ENCODE measurements at regions not wholly inside any gene's neighbourhood (a gene's known extent, or its start where the extent isn't known, plus 50 kb on each side); places are given as distances from the start of the nearest gene placed in this dataset.
A peak's percentile ranks its signal among the peaks of the same experiment; 100 is the strongest.

- no peaks in the 10 kb centered on the region for H3K9me3 ChIP-seq
- no peaks in the 10 kb centered on the region for H3K4me1 ChIP-seq
- no peaks in the 10 kb centered on the region for H3K36me3 ChIP-seq
- intact Hi-C loops (cut with DNase I; ENCODE audit: low total_unique reads) = no loop called here
- no peak overlapping the region for H3K27ac ChIP-seq
- TF ChIP-seq POLR2A (IDR thresholded peaks at IDR 0.05) (no peak), CTCF (IDR thresholded peaks at IDR 0.05) (no peak)
- DNase-seq = no peak
- H3K27me3 ChIP-seq = no peaks in the 10 kb centered on the region
- H3K4me3 ChIP-seq = no peak overlapping the region
Measured at GRCh38 chr7:46774515-46774914, 807.4 kb downstream of the TNS3 start.

- H3K27ac ChIP-seq = no peak overlapping the region
- DNase-seq = no peak
- no peaks in the 10 kb centered on the region for H3K9me3 ChIP-seq
- H3K4me3 ChIP-seq = no peak overlapping the region
- intact Hi-C loops (cut with DNase I; ENCODE audit: low total_unique reads) = no loop called here
- no peak for TF ChIP-seq POLR2A (IDR thresholded peaks at IDR 0.05)
- TF ChIP-seq CTCF (IDR thresholded peaks at IDR 0.05) = no peak
- no peaks in the 10 kb centered on the region for H3K27me3 ChIP-seq
- H3K36me3 ChIP-seq = no peaks in the 10 kb centered on the region
- H3K4me1 ChIP-seq = no peaks in the 10 kb centered on the region
Measured at GRCh38 chr7:46772776-46773175, 809.1 kb downstream of the TNS3 start.

- no peak for DNase-seq
- no peaks in the 10 kb centered on the region for H3K36me3 ChIP-seq
- intact Hi-C loops (cut with DNase I; ENCODE audit: low total_unique reads) = no loop called here
- TF ChIP-seq CTCF (IDR thresholded peaks at IDR 0.05) = no peak
- TF ChIP-seq POLR2A (IDR thresholded peaks at IDR 0.05) = no peak
- no peak overlapping the region for H3K4me3 ChIP-seq
- no peaks in the 10 kb centered on the region for H3K9me3 ChIP-seq
- no peak overlapping the region for H3K27ac ChIP-seq
- no peaks in the 10 kb centered on the region for H3K27me3 ChIP-seq
- H3K4me1 ChIP-seq = no peaks in the 10 kb centered on the region
Measured at GRCh38 chr7:46767071-46767470, 814.8 kb downstream of the TNS3 start.

- Histone ChIP-seq H3K36me3 (no peaks in the 10 kb centered on the region), H3K4me3 (no peak overlapping the region), H3K4me1 (no peaks in the 10 kb centered on the region), H3K27ac (no peak overlapping the region), H3K9me3 (no peaks in the 10 kb centered on the region), H3K27me3 (no peaks in the 10 kb centered on the region)
- intact Hi-C loops (cut with DNase I; ENCODE audit: low total_unique reads) = no loop called here
- DNase-seq = peak in 1 of 2 donors; percentile 65
- TF ChIP-seq POLR2A (IDR thresholded peaks at IDR 0.05) (no peak), CTCF (IDR thresholded peaks at IDR 0.05) (no peak)
Measured at GRCh38 chr7:46764100-46764936, 817.6 kb downstream of the TNS3 start.

GRCh38 chr7:46763344-46763743 is 818.6 kb downstream of the TNS3 start:
- no peaks in the 10 kb centered on the region for H3K9me3 ChIP-seq
- H3K27ac ChIP-seq = no peak overlapping the region
- H3K27me3 ChIP-seq = no peaks in the 10 kb centered on the region
- no peaks in the 10 kb centered on the region for H3K36me3 ChIP-seq
- TF ChIP-seq CTCF (IDR thresholded peaks at IDR 0.05) (no peak), POLR2A (IDR thresholded peaks at IDR 0.05) (no peak)
- H3K4me1 ChIP-seq = no peaks in the 10 kb centered on the region
- no peak for DNase-seq
- intact Hi-C loops (cut with DNase I; ENCODE audit: low total_unique reads) = no loop called here
- H3K4me3 ChIP-seq = no peak overlapping the region
